Right lobe of liver (tissue), 6 donors: ENCODE measurements at regions not wholly inside any gene's neighbourhood (a gene's known extent, or its start where the extent isn't known, plus 50 kb on each side); places are given as distances from the start of the nearest gene placed in this dataset.

Experiments
- ATAC-seq, 4 donors: fragments of 200-7000 bp; cut with Tn5 transposase; one replicate each; pipeline ENCODE4 v1.9.1; 2020; ENCODE audit warnings: mild to moderate bottlenecking in 4 of 4, moderate library complexity in 4 of 4
- DNase-seq, 3 donors: peaks; one replicate each; pipeline ENCODE4 v3.0.0-alpha.2; 2020
- H3K27ac ChIP-seq, 3 donors: fragments of 200-600 bp; one replicate each; pipeline ENCODE4 v1.8.0; 2022
- H3K27me3 ChIP-seq, 2 donors: fragments of 200-600 bp; one replicate each; pipeline ENCODE4 v1.8.0; 2022
- H3K36me3 ChIP-seq, 4 donors: fragments of 200-600 bp; sonication (generic) in 1 of 4; one replicate each; pipeline versions ENCODE4 v1.5.1 to v1.8.0; 2017 to 2022; ENCODE audit warnings: control low read depth in 1 of 4
- H3K4me1 ChIP-seq, 4 donors: fragments of 200-600 bp; sonication (generic) in 1 of 4; one replicate each; pipeline versions ENCODE4 v1.5.1 to v1.8.0; 2017 to 2022; ENCODE audit warnings: control low read depth in 1 of 4
- H3K4me3 ChIP-seq, 3 donors: fragments of 200-600 bp; one replicate each; pipeline ENCODE4 v1.8.0; 2022
- H3K9me3 ChIP-seq, 4 donors: fragments of 200-600 bp; sonication (generic) in 1 of 4; one replicate each; pipeline versions ENCODE4 v1.5.1 to v1.8.0; 2017 to 2022; ENCODE audit warnings: control low read depth in 1 of 4
- CTCF ChIP-seq, 4 donors: fragments of 200-600 bp in 3 of 4; fragments of 450-650 bp in 1 of 4; IDR thresholded peaks; one replicate each; pipeline versions ENCODE4 v1.5.1 to v1.8.0; 2016 to 2022; ENCODE audit warnings: antibody characterized with exemption in 4 of 4, mild to moderate bottlenecking in 2 of 4
- POLR2A ChIP-seq: fragments of 450-650 bp; IDR thresholded peaks from one replicate; pipeline ENCODE4 v1.6.1; 2017; ENCODE audit warnings: antibody characterized with exemption, mild to moderate bottlenecking
- WGBS: methylation state at CpG from one replicate; pipeline ENCODE4 v1.1.6; 2018; ENCODE audit warnings: low coverage, low lambda C conversion rate; ENCODE audit not compliant: insufficient coverage; ENCODE audit errors: missing lambda C conversion rate; 5-methylcytosine and 5-hydroxymethylcytosine counted together
- intact Hi-C, 2 donors: fragments of 100-400 bp; cut with DNase I; formaldehyde crosslinking; loops; one replicate each; pipeline versions ENCODE4 v1.11.2 to v1.14.1; 2022
- donor health status: DM: no; HTN: yes; CAD: no.
- donor health status: DM: no; HTN: no; CAD: no.
- donor health status: DM: no; HTN: no; CAD: no.
- donor health status: DM: no; HTN: yes; CAD: no.
- donor health status: DM: no; HTN: yes; CAD: no.

- intact Hi-C loops: no loop called here
Measured at GRCh38 chr15:77749998-77750540, 117.4 kb upstream of the LINGO1 start.

GRCh38 chr15:77749236-77749997 lies 116.7 kb upstream of the LINGO1 start:
- 40% methylated on average over 1 of the region's 6 CpGs for WGBS
- DNase-seq (no peak), ATAC-seq (no peak)
- H3K27ac ChIP-seq: no peak overlapping the region
- H3K27me3 ChIP-seq: no peaks in the 10 kb centered on the region
- TF ChIP-seq CTCF (IDR thresholded peaks at IDR 0.05) (no peak), POLR2A (no peak)
- H3K9me3 ChIP-seq: no peaks in the 10 kb centered on the region
- intact Hi-C loops: no loop called here
- no peaks in the 10 kb centered on the region for H3K36me3 ChIP-seq
- no peak overlapping the region for H3K4me3 ChIP-seq
- no peaks in the 10 kb centered on the region for H3K4me1 ChIP-seq

More at GRCh38 chr15:77749998-77750540, 117.4 kb upstream of the LINGO1 start:
- H3K36me3 ChIP-seq: no peaks in the 10 kb centered on the region
- no peaks in the 10 kb centered on the region for H3K9me3 ChIP-seq
- DNase-seq: no peak
- no peak overlapping the region for H3K4me3 ChIP-seq
- H3K27ac ChIP-seq: no peak overlapping the region
- 61% methylated on average over 13 of the region's 15 CpGs for WGBS
- H3K27me3 ChIP-seq: no peaks in the 10 kb centered on the region
- no peak for ATAC-seq
- TF ChIP-seq POLR2A (no peak), CTCF (IDR thresholded peaks at IDR 0.05) (no peak)
- H3K4me1 ChIP-seq: no peaks in the 10 kb centered on the region

- intact Hi-C loops: no loop called here
- Histone ChIP-seq H3K27ac (no peak overlapping the region), H3K27me3 (no peaks in the 10 kb centered on the region), H3K9me3 (no peaks in the 10 kb centered on the region), H3K4me3 (no peak overlapping the region), H3K36me3 (no peaks in the 10 kb centered on the region), H3K4me1 (no peaks in the 10 kb centered on the region)
- ATAC-seq (no peak), DNase-seq (no peak)
- no peak for TF ChIP-seq CTCF (IDR thresholded peaks at IDR 0.05)
- TF ChIP-seq POLR2A: no peak
- WGBS: 85% methylated on average over 4 of the region's 10 CpGs
Measured at GRCh38 chr15:77748078-77749064, 115.7 kb upstream of the LINGO1 start.

GRCh38 chr15:77747175-77748077 lies 114.7 kb upstream of the LINGO1 start:
- no peaks in the 10 kb centered on the region for H3K27me3 ChIP-seq
- intact Hi-C loops: no loop called here

More at GRCh38 chr15:77747175-77748077, 114.7 kb upstream of the LINGO1 start:
- ATAC-seq: peak in 3 of 4 donors; percentile 17 to 38 (median 36)
- Histone ChIP-seq H3K4me1 (no peaks in the 10 kb centered on the region), H3K9me3 (no peaks in the 10 kb centered on the region), H3K4me3 (no peak overlapping the region), H3K27ac (no peak overlapping the region), H3K36me3 (no peaks in the 10 kb centered on the region)
- 48% methylated on average over 5 of the region's 14 CpGs for WGBS
- TF ChIP-seq CTCF (IDR thresholded peaks at IDR 0.05) (no peak), POLR2A (no peak)
- no peak for DNase-seq
